Fibroblast of skin of back (primary cell): ENCODE measurements at regions not wholly inside any gene's neighbourhood (a gene's known extent, or its start where the extent isn't known, plus 50 kb on each side); places are given as distances from the start of the nearest gene placed in this dataset.
"Not testable (repeated sequence)": the region's sequence is repeated elsewhere in the genome, so short reads cannot be mapped to it uniquely, and the experiment has no call there.

Experiments
- DNase-seq: peaks from one replicate; pipeline ENCODE4 v3.0.0-alpha.2; 2013

- DNase-seq = no peak
Observed at GRCh38 chr18:2197946-2198345, 373.4 kb downstream of the METTL4 start.

GRCh38 chr18:2199060-2199459 is 372.2 kb downstream of the METTL4 start:
- DNase-seq = no peak

GRCh38 chr18:2201036-2201600 is 370.2 kb downstream of the METTL4 start:
- DNase-seq = no peak

GRCh38 chr18:2204736-2205135 is 366.6 kb downstream of the METTL4 start:
- DNase-seq = no peak

GRCh38 chr18:2207294-2207693 is 364.0 kb downstream of the METTL4 start:
- DNase-seq = no peak

- no peak for DNase-seq
Observed at GRCh38 chr18:2212598-2213205, 358.6 kb downstream of the METTL4 start.

GRCh38 chr18:2213905-2214304 is 357.4 kb downstream of the METTL4 start:
- no peak for DNase-seq

- no peak for DNase-seq
Observed at GRCh38 chr18:2217356-2217755, 353.9 kb downstream of the METTL4 start.

GRCh38 chr18:2218101-2218500 is 353.2 kb downstream of the METTL4 start:
- no peak for DNase-seq

GRCh38 chr18:2219706-2220105 is 351.6 kb downstream of the METTL4 start:
- no peak for DNase-seq

GRCh38 chr18:2222270-2223185 is 348.8 kb downstream of the METTL4 start:
- no peak for DNase-seq

GRCh38 chr18:2223449-2223848 is 347.9 kb downstream of the METTL4 start:
- DNase-seq = peak; percentile 15

GRCh38 chr18:2223849-2224248 is 347.5 kb downstream of the METTL4 start:
- peak; percentile 18 for DNase-seq

GRCh38 chr18:2236232-2236631 is 335.1 kb downstream of the METTL4 start:
- DNase-seq = no peak

GRCh38 chr18:2237706-2238105 is 333.6 kb downstream of the METTL4 start:
- no peak for DNase-seq

- peak; percentile 38 for DNase-seq
Observed at GRCh38 chr18:2240311-2240705, 331.0 kb downstream of the METTL4 start.

GRCh38 chr18:2244641-2245040 is 326.7 kb downstream of the METTL4 start:
- no peak for DNase-seq

GRCh38 chr18:2247101-2247500 is 324.2 kb downstream of the METTL4 start:
- not testable (repeated sequence) for DNase-seq

GRCh38 chr18:2254977-2255376 is 316.3 kb downstream of the METTL4 start:
- DNase-seq = no peak

- no peak for DNase-seq
Observed at GRCh38 chr18:2256577-2256976, 314.7 kb downstream of the METTL4 start.

- no peak for DNase-seq
Observed at GRCh38 chr18:2258954-2259353, 312.4 kb downstream of the METTL4 start.

GRCh38 chr18:2263303-2263890 is 307.9 kb downstream of the METTL4 start:
- DNase-seq = no peak

GRCh38 chr18:2274613-2275012 is 296.7 kb downstream of the METTL4 start:
- DNase-seq = no peak
